ENCODE measurements at regions not wholly inside any gene's neighbourhood (a gene's known extent, or its start where the extent isn't known, plus 50 kb on each side); places are given as distances from the start of the nearest gene placed in this dataset.

DNA sequence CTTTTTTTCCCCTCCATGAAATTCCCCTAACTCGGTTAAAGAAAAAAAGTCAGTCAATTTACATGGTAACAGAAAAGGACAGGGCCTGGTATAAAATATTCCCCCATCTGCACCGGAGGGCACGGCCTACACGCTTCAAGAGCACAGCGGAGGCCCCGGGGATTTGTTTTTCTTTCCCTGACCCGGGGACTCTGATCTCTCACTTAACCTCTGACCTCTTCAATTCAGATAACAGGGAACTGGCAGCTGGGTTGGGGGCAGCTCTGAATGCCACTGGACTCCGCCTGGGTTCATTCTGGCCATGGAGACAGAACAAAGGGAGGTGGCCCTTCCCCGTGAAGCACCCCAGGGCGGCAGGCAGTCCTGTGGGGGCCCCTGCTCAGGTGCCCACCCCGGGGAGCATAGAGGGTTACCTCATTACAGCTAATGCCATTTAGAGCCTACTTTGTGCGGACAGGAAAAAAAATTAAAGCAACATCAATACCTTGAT, 257.5 kb downstream of the SHQ1 start:
- no peak for DNase-seq

- DNase-seq = no peak
Observed at GRCh38 chr3:72587282-72587681, 261.0 kb downstream of the SHQ1 start.

- DNase-seq = no peak
Observed at GRCh38 chr3:72586694-72587093, 261.6 kb downstream of the SHQ1 start.

DNA sequence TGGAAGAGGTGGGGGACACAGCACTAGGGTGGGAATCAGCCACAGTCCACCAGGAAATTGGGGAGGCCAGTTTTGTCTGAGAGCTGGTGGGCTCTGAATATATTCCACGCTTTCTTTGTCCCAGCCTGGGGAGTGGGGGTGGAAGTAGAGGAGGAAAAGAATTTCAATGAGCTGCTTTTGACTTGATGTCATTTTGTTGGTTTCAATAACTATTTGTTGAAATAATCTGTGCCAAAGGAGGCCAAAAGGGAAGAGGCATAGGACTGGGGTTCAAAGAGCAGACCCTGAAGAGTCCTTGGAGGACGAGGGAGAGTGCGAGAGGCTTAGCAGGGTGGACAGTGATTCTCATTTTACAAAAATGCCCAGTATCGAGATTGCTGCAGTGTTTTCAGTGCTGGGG, 262.3 kb downstream of the SHQ1 start:
- DNase-seq = peak; percentile 5

GRCh38 chr3:72584262-72584661, 264.0 kb downstream of the SHQ1 start:
- DNase-seq = no peak

GRCh38 chr3:72582963-72583362, 265.3 kb downstream of the SHQ1 start:
- no peak for DNase-seq

- no peak for DNase-seq
Observed at GRCh38 chr3:72582211-72582878, 265.9 kb downstream of the SHQ1 start.

DNA sequence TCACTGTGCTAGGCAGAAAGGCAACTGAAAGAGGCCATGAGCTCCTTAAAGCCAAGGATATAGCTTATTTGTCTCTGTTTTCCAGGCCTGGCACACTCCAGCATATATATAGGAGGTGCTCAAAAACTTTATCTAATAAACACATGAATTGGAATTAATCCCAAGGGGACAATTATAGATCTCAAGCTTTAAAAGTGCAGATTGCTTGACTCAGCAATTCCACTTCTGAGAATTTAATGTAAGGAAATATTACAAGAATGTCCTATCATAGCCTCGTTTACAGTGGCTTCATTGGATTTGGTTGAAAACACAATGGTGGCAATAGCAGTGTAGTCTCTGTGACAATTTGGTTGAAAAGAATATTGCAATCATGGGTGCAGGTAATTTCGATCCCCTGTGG, 267.3 kb downstream of the SHQ1 start:
- DNase-seq = peak; percentile 6

GRCh38 chr3:72580246-72580756, 267.9 kb downstream of the SHQ1 start:
- no peak for DNase-seq

DNA sequence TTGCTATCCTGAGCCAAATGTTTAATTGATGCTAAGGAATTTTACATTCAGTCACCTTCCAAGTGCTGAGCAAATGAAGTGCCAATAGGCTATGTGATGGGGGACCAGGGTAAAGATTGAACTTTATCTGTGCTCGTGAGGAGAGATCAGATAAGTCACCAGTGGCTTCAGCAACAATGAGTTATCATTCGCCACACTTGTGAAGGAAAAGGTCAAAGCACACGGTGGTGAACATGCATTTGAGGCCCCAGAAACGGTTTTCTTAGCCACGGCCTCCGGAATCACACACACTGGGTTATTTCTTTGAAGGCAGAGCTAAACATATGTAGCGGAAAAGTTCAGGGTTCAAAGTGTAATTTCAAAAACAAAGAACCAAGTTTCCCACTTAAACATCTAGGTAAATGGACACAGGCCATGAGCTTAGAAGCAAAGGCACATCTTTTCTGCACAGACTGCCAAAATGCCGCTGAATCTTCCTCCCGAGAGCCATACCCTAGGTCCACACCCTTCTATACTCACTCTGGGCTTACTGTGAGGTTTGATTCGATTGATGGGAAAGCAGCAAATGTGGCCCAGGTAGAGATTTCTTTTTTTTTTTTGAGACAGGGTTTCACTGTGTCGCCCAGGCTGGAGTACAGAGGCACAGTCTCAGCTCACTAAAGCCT, 268.5 kb downstream of the SHQ1 start:
- no peak for DNase-seq

DNA sequence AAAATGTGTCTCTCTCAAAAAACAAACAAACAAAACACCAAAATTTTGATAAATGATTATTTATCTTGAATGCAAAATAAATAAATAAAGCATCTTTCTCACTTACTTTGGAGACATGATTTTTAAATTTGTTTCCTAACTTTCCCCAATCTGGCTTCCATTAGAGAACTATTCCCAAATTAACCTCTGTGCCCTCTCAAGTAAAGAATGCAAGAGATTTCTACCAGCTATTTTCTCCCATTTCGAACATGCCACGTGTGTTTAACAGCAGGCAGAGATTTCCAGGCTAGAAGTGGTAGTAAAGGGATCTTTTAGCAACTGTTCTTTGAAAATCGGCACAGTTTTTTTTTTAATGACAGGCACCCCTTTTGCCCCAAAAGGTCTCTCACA, 269.1 kb downstream of the SHQ1 start:
- peak; percentile 36 for DNase-seq

- no peak for DNase-seq
Observed at GRCh38 chr3:72577190-72577589, 271.1 kb downstream of the SHQ1 start.

DNA sequence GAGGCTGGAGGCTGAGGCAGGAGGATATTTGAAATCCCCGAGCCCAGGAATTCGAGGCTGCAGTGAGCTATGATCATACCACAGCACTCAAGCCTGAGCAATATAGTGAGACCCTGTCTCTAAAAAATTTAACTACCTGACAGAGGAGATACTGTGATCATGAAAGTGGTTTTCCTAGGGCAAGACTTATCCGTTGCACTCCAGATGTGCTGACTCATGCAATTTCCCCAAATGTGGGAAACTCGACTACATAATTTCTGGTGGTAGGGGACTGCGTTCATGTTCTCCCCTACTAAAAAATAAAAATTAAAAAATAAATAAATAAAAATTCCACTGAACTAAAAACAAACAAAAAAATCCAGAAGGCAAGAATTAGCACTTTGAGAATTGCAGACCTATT, 271.7 kb downstream of the SHQ1 start:
- no peak for DNase-seq

DNA sequence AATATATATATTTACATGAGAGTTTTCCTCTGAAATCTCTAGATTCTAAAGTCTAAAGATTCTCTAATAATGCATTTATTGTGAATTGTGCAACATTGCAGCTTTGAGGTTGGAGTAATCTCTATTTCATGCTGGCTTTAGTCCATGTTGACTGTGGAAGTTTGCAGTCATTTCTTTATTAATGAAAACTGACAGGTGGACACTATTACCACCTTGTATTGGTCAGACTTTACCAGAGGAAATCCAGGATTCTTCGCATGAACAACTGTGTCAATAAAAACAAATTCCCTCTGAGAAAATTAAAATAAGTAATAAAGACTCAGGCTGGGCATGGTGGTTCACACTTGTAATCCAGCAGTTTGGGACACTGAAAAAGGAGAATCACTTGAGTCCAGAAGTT, 274.1 kb downstream of the SHQ1 start:
- no peak for DNase-seq

- no peak for DNase-seq
Observed at GRCh38 chr3:72573051-72573450, 275.2 kb downstream of the SHQ1 start.

DNA sequence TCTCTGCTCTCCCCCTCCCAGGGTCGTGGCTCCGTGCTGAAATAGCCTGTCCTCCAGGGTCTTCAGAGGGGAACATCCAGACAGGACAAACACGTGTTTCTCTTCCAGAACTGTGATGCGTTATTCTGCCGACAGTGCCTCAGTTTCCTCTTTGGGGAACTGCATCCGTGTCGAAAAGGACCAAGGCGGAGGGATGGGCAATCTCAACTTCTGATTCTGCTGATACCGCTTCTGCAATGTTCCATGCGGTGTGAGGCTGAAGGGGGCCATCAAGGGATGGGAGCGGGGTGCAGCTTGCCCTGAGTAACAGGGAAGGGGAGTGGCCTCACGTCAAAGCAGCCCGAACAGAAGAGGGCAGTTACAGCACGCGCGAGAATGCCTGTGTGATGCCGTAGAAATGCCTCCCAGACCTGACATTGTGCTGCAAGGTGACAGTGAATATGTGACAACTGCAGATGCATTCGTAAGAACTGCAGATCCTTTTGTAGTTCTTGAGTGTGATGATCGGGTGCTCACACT, 275.7 kb downstream of the SHQ1 start:
- no peak for DNase-seq

GRCh38 chr3:72571638-72572114, 276.6 kb downstream of the SHQ1 start:
- peak; percentile 5 for DNase-seq

DNA sequence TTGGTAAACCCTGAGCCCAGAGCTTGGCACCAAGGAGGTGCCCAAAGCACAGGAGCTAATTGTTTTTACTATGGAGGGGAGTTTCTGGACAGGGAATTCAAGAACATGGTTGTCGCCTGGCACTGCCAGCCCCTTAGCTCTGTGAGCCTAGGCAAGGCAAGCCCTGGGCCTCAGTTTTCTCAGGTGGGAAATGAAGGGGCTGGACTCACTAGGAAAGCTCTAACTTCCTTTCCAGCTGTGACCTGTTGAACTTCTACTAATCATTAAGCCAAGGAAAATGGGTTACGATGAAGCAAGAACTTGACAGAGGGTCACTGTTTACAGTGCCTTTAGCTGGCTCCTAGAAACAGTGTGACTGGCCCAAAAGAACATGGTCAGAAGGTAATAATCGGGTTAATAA, 277.2 kb downstream of the SHQ1 start:
- no peak for DNase-seq

DNA sequence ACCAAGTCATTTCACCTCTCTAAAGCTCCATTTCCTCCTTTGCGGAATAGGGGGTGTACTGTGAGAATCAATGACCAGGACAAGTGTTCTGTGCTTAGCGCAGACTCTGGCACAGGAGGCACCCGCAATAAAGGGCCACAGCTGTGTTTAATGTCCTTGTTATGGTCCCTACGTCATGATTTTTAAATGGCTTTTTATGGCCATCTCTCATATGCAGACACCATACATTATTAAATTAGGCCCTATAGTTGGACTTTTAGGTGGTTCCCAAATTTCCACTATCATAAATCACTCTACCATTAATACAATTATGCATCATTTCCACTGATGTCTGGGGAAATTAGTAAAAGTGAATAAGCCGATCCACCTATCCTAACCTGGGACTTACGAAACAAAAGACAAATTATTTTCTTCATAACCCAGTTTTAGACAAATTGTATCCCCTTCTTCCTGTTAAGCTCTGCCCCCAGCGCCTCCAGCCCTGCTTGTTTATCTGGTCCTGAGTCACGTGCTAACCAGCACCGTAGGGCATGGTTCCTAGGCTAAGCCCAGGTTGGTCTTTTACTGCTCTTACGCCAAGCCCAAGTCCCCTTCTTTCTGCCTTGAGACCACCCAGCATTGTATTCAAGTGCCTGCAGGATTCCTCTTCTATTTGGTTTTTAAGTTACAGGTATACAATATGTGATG, 278.3 kb downstream of the SHQ1 start:
- no peak for DNase-seq

DNA sequence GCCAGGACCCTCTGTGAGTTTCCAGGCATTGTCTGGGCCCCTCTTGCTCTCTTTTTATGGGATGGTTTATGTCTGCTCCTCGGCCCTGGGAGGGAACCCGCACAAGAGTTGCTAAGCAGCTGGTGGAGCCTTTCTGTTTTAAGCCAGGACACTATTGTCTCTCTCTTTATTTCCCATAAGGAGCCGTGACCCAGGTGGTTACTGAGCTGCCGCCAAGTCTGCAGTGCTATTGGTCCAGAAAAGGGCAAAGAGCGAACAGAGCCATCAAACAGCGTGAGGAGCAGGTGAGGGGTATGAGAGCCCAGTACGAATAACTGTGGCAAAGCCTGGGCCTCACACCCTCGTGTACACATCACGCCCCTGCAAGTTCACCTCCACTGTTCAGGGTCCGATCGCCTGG, 280.2 kb downstream of the SHQ1 start:
- DNase-seq = no peak

DNA sequence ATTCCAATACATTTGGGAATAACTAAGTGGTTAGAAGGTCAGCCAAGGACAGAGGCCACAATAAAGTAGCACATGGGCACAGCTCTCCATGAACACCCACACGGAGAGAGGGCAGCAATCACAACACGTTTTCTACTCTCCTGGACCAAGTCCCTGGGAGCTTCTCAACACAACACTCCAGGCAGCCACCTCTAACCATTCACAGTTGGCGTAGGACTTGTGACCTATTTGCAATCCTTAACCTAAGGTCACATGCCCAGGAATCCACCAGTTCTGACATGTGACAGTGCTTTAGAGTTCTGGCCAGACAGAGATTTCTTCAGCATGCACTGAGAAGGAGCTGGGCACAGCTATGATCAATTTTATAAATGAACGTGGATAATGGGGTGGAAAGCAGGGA, 280.8 kb downstream of the SHQ1 start:
- DNase-seq = no peak

DNA sequence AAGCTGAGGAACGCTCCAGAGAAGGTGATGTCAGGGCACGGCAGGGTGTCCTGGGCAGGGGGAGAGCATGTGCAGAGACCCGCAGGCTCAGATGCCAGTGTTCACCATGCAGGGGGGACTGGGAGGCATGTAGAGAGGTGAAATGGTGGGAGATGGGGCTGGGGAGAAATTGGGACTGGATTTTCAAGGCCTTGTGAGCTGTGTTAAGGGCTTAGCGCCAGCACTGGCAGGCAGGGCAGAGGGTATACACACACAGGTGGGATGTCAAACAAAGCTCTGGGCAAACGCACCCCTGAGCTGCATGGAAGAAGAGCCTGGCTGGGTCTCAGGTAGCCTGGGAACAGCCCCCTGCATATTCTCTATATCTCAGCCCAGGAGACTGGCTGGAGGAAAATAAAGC, 282.7 kb downstream of the SHQ1 start:
- no peak for DNase-seq

DNA sequence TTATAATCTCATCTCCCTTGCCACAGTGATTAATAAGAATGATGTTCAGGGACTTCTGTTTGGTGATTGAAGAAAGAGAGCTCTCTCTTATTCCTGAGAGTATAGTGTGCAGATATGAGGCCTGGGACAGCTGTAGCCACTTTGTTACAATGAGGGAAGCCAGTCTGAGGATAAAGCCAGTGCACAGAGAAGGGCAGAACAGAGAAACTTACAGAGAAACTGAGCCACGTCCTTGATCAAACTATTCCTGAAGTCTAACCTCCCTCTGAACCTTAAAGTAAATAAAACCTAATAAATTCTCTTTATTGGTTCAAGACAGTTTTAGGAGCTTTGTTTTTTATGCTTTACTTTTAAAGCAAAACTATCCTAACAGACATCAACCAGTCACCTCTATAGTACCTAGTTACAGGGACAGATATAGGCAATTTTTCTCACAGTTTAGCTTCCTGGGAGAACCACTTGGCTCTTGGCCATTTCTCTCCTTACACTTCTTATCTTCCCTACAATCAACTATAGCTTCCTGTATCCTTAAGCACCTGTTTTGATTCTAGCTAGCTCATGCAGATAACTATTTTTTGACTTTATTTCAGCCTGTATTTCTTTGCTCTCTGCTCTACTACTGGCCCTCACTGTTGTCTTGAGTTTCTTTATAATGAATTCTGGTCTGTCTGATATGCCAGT, 284.4 kb downstream of the SHQ1 start:
- no peak for DNase-seq
